GM23248 (cell line): ENCODE measurements at regions not wholly inside any gene's neighbourhood (a gene's known extent, or its start where the extent isn't known, plus 50 kb on each side); places are given as distances from the start of the nearest gene placed in this dataset.

Experiments used
- EZH2 ChIP-seq: fragments of 200-600 bp; sonication (generic); IDR thresholded peaks from 2 replicates; pipeline ENCODE4 v1.6.1; 2018; ENCODE audit warnings: antibody characterized with exemption, mild to moderate bottlenecking; ENCODE audit not compliant: insufficient read depth, poor library complexity, severe bottlenecking
- EZH2phosphoT487 ChIP-seq: fragments of 200-600 bp; sonication (generic); IDR thresholded peaks from 2 replicates; pipeline ENCODE4 v1.6.1; 2018; ENCODE audit warnings: antibody characterized with exemption, moderate library complexity, mild to moderate bottlenecking, low read depth; ENCODE audit not compliant: insufficient read depth

DNA sequence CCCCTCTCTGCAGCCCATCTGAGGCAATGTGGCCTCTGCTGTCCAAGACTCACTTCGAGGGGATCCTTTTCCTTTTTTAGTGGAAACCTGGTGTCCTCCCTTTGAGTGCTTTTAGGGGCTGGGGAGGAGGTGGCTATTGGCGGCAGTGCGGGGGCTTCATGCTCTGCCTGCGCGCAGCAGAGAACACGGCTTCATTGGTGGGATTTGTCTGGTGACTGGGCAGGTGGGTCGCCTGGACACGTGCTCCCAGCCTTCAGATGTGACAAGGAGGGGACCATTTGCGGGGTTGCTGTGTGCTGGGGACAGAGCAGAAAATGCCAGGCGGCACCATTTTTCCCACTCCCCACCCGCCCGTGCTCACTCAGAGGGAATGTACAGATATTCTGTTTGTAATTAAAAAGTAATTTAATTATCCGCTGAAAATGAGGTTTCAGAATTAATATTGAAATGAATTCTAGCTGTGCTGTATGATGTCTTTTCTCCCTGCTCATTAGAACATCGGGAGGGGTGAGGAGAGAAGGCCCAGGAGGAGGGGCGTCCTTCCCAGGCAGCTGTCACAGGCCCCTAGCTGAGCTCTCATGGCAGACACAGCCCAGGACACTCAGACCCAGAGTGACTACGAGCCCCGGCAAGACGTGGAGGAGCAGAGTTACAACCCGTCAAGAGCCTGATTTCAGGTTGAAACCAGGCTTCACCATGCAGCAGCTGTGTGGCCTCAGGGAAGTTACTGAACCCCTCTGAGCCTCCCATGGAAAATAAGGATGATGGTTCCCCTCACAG lies 417.2 kb upstream of the SULF2 start:
- TF ChIP-seq EZH2phosphoT487 (no peak), EZH2 (no peak)
